ENCODE measurements at regions not wholly inside any gene's neighbourhood (a gene's known extent, or its start where the extent isn't known, plus 50 kb on each side); places are given as distances from the start of the nearest gene placed in this dataset.
"Not testable (repeated sequence)": the region's sequence is repeated elsewhere in the genome, so short reads cannot be mapped to it uniquely, and the experiment has no call there.

- TF ChIP-seq POLR2A, CTCF (IDR thresholded peaks at IDR 0.05): not testable (repeated sequence)
Observed at GRCh38 chr5:62221881-62222280, 84.1 kb upstream of the KIF2A start.
